ENCODE measurements at regions not wholly inside any gene's neighbourhood (a gene's known extent, or its start where the extent isn't known, plus 50 kb on each side); places are given as distances from the start of the nearest gene placed in this dataset.

GRCh38 chr1:91137173-91137852 is 115.5 kb upstream of the ZNF644 start:
- no peaks in the 10 kb centered on the region for H3K4me1 Mint-ChIP-seq (ENCODE audit: unreplicated experiment)
- H3K27me3 Mint-ChIP-seq (ENCODE audit: unreplicated experiment) = peaks cover 4% of the 10 kb centered on the region
- H3K9me3 Mint-ChIP-seq (ENCODE audit: unreplicated experiment) = no peaks in the 10 kb centered on the region
- H3K27ac Mint-ChIP-seq (ENCODE audit: unreplicated experiment) = no peak overlapping the region
- TF ChIP-seq CTCF (IDR thresholded peaks at IDR 0.05) = no peak
- H3K36me3 Mint-ChIP-seq (ENCODE audit: unreplicated experiment) = no peaks in the 10 kb centered on the region
- DNase-seq (ENCODE audit: extremely low spot score, unreplicated experiment) = no peak
- no peak overlapping the region for H3K4me3 Mint-ChIP-seq (ENCODE audit: unreplicated experiment)

- Mint-ChIP-seq H3K4me3 (ENCODE audit: unreplicated experiment) (no peak overlapping the region), H3K9me3 (ENCODE audit: unreplicated experiment) (no peaks in the 10 kb centered on the region), H3K27me3 (ENCODE audit: unreplicated experiment) (peaks cover 4% of the 10 kb centered on the region), H3K36me3 (ENCODE audit: unreplicated experiment) (no peaks in the 10 kb centered on the region), H3K4me1 (ENCODE audit: unreplicated experiment) (no peaks in the 10 kb centered on the region), H3K27ac (ENCODE audit: unreplicated experiment) (no peak overlapping the region)
- no peak for TF ChIP-seq CTCF (IDR thresholded peaks at IDR 0.05)
- DNase-seq (ENCODE audit: extremely low spot score, unreplicated experiment) = no peak
Observed at GRCh38 chr1:91135799-91136198, 114.0 kb upstream of the ZNF644 start.

- Mint-ChIP-seq H3K36me3 (ENCODE audit: unreplicated experiment) (no peaks in the 10 kb centered on the region), H3K4me3 (ENCODE audit: unreplicated experiment) (no peak overlapping the region), H3K9me3 (ENCODE audit: unreplicated experiment) (no peaks in the 10 kb centered on the region), H3K27ac (ENCODE audit: unreplicated experiment) (no peak overlapping the region), H3K27me3 (ENCODE audit: unreplicated experiment) (no peaks in the 10 kb centered on the region), H3K4me1 (ENCODE audit: unreplicated experiment) (no peaks in the 10 kb centered on the region)
- TF ChIP-seq CTCF (IDR thresholded peaks at IDR 0.05) = no peak
- no peak for DNase-seq (ENCODE audit: extremely low spot score, unreplicated experiment)
Observed at GRCh38 chr1:91133248-91133647, 111.4 kb upstream of the ZNF644 start.

GRCh38 chr1:91130256-91130985 is 108.6 kb upstream of the ZNF644 start:
- no peak overlapping the region for H3K4me3 Mint-ChIP-seq (ENCODE audit: unreplicated experiment)
- no peaks in the 10 kb centered on the region for H3K9me3 Mint-ChIP-seq (ENCODE audit: unreplicated experiment)
- H3K27ac Mint-ChIP-seq (ENCODE audit: unreplicated experiment) = no peak overlapping the region
- no peaks in the 10 kb centered on the region for H3K4me1 Mint-ChIP-seq (ENCODE audit: unreplicated experiment)
- no peak for TF ChIP-seq CTCF (IDR thresholded peaks at IDR 0.05)
- H3K27me3 Mint-ChIP-seq (ENCODE audit: unreplicated experiment) = no peaks in the 10 kb centered on the region
- DNase-seq (ENCODE audit: extremely low spot score, unreplicated experiment) = no peak
- H3K36me3 Mint-ChIP-seq (ENCODE audit: unreplicated experiment) = no peaks in the 10 kb centered on the region

- no peak for TF ChIP-seq CTCF (IDR thresholded peaks at IDR 0.05)
- Mint-ChIP-seq H3K27ac (ENCODE audit: unreplicated experiment) (no peak overlapping the region), H3K36me3 (ENCODE audit: unreplicated experiment) (no peaks in the 10 kb centered on the region), H3K27me3 (ENCODE audit: unreplicated experiment) (no peaks in the 10 kb centered on the region), H3K4me1 (ENCODE audit: unreplicated experiment) (no peaks in the 10 kb centered on the region), H3K4me3 (ENCODE audit: unreplicated experiment) (no peak overlapping the region), H3K9me3 (ENCODE audit: unreplicated experiment) (no peaks in the 10 kb centered on the region)
- DNase-seq (ENCODE audit: extremely low spot score, unreplicated experiment) = no peak
Observed at GRCh38 chr1:91129458-91129857, 107.6 kb upstream of the ZNF644 start.
